Suprapubic skin (tissue), 4 donors: ENCODE measurements at regions not wholly inside any gene's neighbourhood (a gene's known extent, or its start where the extent isn't known, plus 50 kb on each side); places are given as distances from the start of the nearest gene placed in this dataset.

Experiments used
- DNase-seq, 2 donors: peaks; one replicate each; pipeline ENCODE4 v3.0.0-alpha.2; 2019; ENCODE audit warnings: low spot score in 2 of 2
- H3K27ac ChIP-seq: fragments of 200-600 bp; sonication (generic); one replicate; pipeline ENCODE4 v1.5.1; 2019
- H3K27me3 ChIP-seq: fragments of 200-600 bp; sonication (generic); one replicate; pipeline ENCODE4 v1.5.1; 2019
- H3K36me3 ChIP-seq: fragments of 200-600 bp; sonication (generic); one replicate; pipeline ENCODE4 v1.5.1; 2019
- H3K4me1 ChIP-seq: fragments of 200-600 bp; sonication (generic); one replicate; pipeline ENCODE4 v1.5.1; 2019
- H3K4me3 ChIP-seq: fragments of 200-600 bp; sonication (generic); one replicate; pipeline ENCODE4 v1.5.1; 2019; ENCODE audit warnings: mild to moderate bottlenecking
- H3K9me3 ChIP-seq: fragments of 200-600 bp; sonication (generic); one replicate; pipeline ENCODE4 v1.5.1; 2019
- EP300 ChIP-seq: sonication (generic); formaldehyde crosslinking; IDR thresholded peaks from one replicate; pipeline ENCODE4 v1.6.1; 2017; ENCODE audit warnings: antibody characterized with exemption
- POLR2A ChIP-seq, 2 donors: fragments of 450-650 bp; IDR thresholded peaks; one replicate each; pipeline ENCODE4 v1.6.1; 2017; ENCODE audit warnings: antibody characterized with exemption in 2 of 2, mild to moderate bottlenecking in 2 of 2, moderate library complexity in 2 of 2
- POLR2AphosphoS5 ChIP-seq, 3 donors: sonication (generic); formaldehyde crosslinking; IDR thresholded peaks; one replicate each; pipeline ENCODE4 v1.6.1; 2017; ENCODE audit warnings: antibody characterized with exemption in 3 of 3
- WGBS: methylation state at CpG from one replicate; pipeline ENCODE4 v1.1.5; 2018; 5-methylcytosine and 5-hydroxymethylcytosine counted together
- TF ChIP-seq, protein P1 (sequence below), 2 donors: fragments of 200-600 bp in 1 of 2; fragments of 450-650 bp in 1 of 2; sonication (generic) in 1 of 2; IDR thresholded peaks; one replicate each; pipeline ENCODE4 v1.5.1; 2016 to 2019; ENCODE audit warnings: antibody characterized with exemption in 2 of 2, mild to moderate bottlenecking in 1 of 2, moderate library complexity in 1 of 2

DNA sequence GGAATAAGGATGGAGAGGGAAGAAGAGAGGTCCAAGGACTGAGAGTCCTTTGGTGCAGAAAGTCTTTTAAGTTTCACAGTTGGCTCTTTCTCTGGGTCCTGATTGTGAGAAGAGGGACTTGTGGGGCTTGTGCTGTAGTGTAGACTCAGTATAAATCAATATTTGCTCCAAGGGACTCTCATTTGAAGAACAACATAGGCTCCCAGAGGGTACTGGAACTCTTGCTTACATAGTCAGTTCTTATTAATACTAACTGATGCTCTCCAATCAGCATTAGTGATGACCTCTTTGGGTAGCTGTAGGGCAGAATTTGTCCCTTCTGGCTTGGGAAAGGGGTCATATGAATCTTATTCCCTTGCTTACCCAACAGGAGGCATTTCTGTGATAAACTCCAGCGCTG is 62.5 kb upstream of the CXCL14 start:
- Histone ChIP-seq H3K9me3 (no peaks in the 10 kb centered on the region), H3K27ac (no peak overlapping the region), H3K36me3 (no peaks in the 10 kb centered on the region), H3K4me1 (peaks cover 31% of the 10 kb centered on the region), H3K27me3 (no peaks in the 10 kb centered on the region), H3K4me3 (no peak overlapping the region)
- no peak for TF ChIP-seq POLR2A (IDR thresholded peaks at IDR 0.05)
- no peak for TF ChIP-seq POLR2AphosphoS5 (IDR thresholded peaks at IDR 0.05)
- no peak for TF ChIP-seq EP300
- TF ChIP-seq, protein P1, sequence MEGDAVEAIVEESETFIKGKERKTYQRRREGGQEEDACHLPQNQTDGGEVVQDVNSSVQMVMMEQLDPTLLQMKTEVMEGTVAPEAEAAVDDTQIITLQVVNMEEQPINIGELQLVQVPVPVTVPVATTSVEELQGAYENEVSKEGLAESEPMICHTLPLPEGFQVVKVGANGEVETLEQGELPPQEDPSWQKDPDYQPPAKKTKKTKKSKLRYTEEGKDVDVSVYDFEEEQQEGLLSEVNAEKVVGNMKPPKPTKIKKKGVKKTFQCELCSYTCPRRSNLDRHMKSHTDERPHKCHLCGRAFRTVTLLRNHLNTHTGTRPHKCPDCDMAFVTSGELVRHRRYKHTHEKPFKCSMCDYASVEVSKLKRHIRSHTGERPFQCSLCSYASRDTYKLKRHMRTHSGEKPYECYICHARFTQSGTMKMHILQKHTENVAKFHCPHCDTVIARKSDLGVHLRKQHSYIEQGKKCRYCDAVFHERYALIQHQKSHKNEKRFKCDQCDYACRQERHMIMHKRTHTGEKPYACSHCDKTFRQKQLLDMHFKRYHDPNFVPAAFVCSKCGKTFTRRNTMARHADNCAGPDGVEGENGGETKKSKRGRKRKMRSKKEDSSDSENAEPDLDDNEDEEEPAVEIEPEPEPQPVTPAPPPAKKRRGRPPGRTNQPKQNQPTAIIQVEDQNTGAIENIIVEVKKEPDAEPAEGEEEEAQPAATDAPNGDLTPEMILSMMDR (IDR thresholded peaks at IDR 0.05) = no peak
- no peak for DNase-seq
- WGBS = 21% methylated on average over 1 of the region's 1 CpG

DNA sequence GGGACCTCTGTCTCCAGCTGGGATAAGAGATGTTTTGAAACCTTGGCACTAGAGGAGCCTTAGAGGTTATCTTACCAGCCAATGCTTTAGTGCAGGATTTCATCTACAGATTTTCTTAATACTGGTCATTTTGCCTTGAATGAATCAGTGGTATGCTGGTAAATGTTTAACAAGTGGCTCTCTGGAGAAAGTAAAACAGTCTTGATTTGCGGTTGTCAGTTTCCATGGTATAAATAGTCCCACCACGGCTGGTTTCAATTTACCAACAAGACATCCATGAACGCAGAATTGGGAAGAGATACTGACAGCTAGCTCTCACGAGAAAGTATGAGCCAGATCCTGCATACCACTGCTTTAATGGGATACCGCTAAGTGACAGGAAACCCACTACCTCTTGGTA is 56.7 kb upstream of the CXCL14 start:
- 67% methylated on average over 5 of the region's 5 CpGs for WGBS
- TF ChIP-seq, protein P1 (IDR thresholded peaks at IDR 0.05) = no peak
- TF ChIP-seq EP300 = no peak
- TF ChIP-seq POLR2AphosphoS5 (IDR thresholded peaks at IDR 0.05) = no peak
- no peak for TF ChIP-seq POLR2A (IDR thresholded peaks at IDR 0.05)
- H3K4me3 ChIP-seq = no peak overlapping the region
- no peaks in the 10 kb centered on the region for H3K9me3 ChIP-seq
- no peak for DNase-seq
- no peaks in the 10 kb centered on the region for H3K4me1 ChIP-seq
- H3K36me3 ChIP-seq = no peaks in the 10 kb centered on the region
- H3K27me3 ChIP-seq = no peaks in the 10 kb centered on the region
- H3K27ac ChIP-seq = no peak overlapping the region

DNA sequence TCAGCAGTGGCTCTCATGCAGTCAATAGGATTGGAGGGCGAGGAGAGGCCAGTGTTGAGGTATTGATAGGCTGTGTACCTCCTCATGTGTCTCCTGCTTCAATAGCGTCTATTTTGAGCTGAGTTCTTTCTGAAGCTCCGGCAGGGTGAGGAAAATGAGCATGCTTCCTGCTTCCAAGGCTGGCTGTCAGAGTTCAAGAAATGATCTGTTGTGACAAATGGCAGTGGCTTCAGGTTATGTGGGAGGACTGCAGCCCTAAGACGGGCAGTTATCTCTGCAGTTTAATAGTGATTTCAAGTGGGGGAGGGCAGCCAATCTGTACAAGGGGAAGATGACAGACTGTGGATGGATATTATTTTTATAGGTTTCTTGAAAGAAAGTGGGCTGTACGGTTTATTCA is 54.0 kb upstream of the CXCL14 start:
- H3K9me3 ChIP-seq = no peaks in the 10 kb centered on the region
- no peak overlapping the region for H3K27ac ChIP-seq
- 89% methylated on average over 5 of the region's 5 CpGs for WGBS
- no peak for TF ChIP-seq EP300
- no peak for TF ChIP-seq POLR2A (IDR thresholded peaks at IDR 0.05)
- TF ChIP-seq POLR2AphosphoS5 (IDR thresholded peaks at IDR 0.05) = no peak
- TF ChIP-seq, protein P1 (IDR thresholded peaks at IDR 0.05) = no peak
- H3K36me3 ChIP-seq = no peaks in the 10 kb centered on the region
- no peaks in the 10 kb centered on the region for H3K4me1 ChIP-seq
- DNase-seq = no peak
- no peaks in the 10 kb centered on the region for H3K27me3 ChIP-seq
- no peak overlapping the region for H3K4me3 ChIP-seq

DNA sequence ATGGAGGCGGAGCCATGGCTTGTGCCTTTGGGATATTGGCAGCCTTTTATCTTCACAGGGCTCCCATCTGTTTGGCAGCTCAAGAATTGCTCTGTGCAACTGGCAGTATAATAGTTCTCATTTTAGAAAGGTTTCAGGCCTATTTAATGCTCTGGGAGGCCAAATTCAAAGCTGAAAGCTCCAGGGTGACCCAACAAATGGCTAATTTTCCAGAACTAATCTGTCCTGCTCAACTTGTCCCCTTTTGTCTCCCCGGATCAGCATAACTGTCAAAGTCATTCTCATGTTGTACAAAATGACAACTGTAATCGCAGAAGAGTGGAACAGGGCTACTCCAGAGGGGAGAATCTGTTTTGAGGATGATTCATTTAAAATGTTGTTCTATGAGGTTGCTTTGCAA is 52.6 kb upstream of the CXCL14 start:
- H3K4me1 ChIP-seq = no peaks in the 10 kb centered on the region
- TF ChIP-seq POLR2AphosphoS5 (IDR thresholded peaks at IDR 0.05) (no peak), POLR2A (IDR thresholded peaks at IDR 0.05) (no peak), EP300 (no peak)
- TF ChIP-seq, protein P1 (IDR thresholded peaks at IDR 0.05) = no peak
- H3K9me3 ChIP-seq = no peaks in the 10 kb centered on the region
- no peaks in the 10 kb centered on the region for H3K27me3 ChIP-seq
- no peak overlapping the region for H3K27ac ChIP-seq
- DNase-seq = no peak
- no peak overlapping the region for H3K4me3 ChIP-seq
- no peaks in the 10 kb centered on the region for H3K36me3 ChIP-seq
- WGBS = 63% methylated on average over 3 of the region's 3 CpGs

DNA sequence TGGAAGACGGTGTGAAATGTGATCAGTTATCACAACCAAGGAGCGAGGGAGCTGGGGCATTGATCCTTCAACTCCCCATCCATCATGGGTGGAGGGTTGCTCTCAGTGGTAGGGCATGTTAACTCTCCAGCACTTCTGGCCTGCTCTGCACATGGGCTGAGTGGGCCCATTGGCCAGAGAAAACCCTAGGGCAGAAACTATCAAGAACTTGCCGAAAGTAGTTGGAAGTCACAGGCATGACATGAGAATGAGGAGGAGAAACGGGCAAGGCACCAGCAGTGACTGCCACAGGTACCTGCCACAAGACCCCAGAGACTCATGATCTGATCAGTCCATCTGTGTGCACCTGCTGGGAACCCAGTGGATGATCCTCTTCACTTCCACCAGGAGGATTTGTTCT is 50.9 kb upstream of the CXCL14 start:
- WGBS = 92% methylated on average over 4 of the region's 4 CpGs
- DNase-seq = no peak
- H3K27me3 ChIP-seq = no peaks in the 10 kb centered on the region
- H3K9me3 ChIP-seq = no peaks in the 10 kb centered on the region
- TF ChIP-seq, protein P1 (IDR thresholded peaks at IDR 0.05) = no peak
- TF ChIP-seq POLR2AphosphoS5 (IDR thresholded peaks at IDR 0.05) (no peak), EP300 (no peak), POLR2A (IDR thresholded peaks at IDR 0.05) (no peak)
- no peaks in the 10 kb centered on the region for H3K4me1 ChIP-seq
- H3K4me3 ChIP-seq = no peak overlapping the region
- H3K36me3 ChIP-seq = no peaks in the 10 kb centered on the region
- H3K27ac ChIP-seq = no peak overlapping the region
